ENCODE measurements at regions not wholly inside any gene's neighbourhood (a gene's known extent, or its start where the extent isn't known, plus 50 kb on each side); places are given as distances from the start of the nearest gene placed in this dataset.

GRCh38 chr14:46140445-46140844 lies 511.1 kb downstream of the RPL10L start:
- no peaks in the 10 kb centered on the region for H4K20me1 ChIP-seq (ENCODE audit: control insufficient read depth, extremely low read depth, insufficient read depth, low read length)
- H3K4me1 ChIP-seq (ENCODE audit: control insufficient read depth, extremely low read depth, insufficient read depth, low read length), result no peaks in the 10 kb centered on the region
- H3K27me3 ChIP-seq (ENCODE audit: control insufficient read depth, extremely low read depth, insufficient read depth, low read length), result no peaks in the 10 kb centered on the region
- DNase-seq (ENCODE audit: low read depth, low spot score) (no peak), FAIRE-seq (no peak)
- H3K4me3 ChIP-seq (ENCODE audit: control insufficient read depth in 2 of 3, extremely low read depth in 1 of 3, insufficient read depth in 2 of 3, low read depth in 1 of 3, low read length in 3 of 3), result no peak overlapping the region
- no peak overlapping the region for H3K9ac ChIP-seq (ENCODE audit: control insufficient read depth, extremely low read depth, insufficient read depth, low read length)
- H3K27ac ChIP-seq (ENCODE audit: control insufficient read depth, insufficient read depth, low read length), result no peak overlapping the region
- H3K9me3 ChIP-seq (ENCODE audit: control insufficient read depth, low read depth, low read length), result no peaks in the 10 kb centered on the region
- dilution Hi-C loops (cut with MboI; ENCODE audit: extremely low pct_ligation_motif_present, low sequenced_read_pairs), result no loop called here
- no peak for TF ChIP-seq EZH2 (IDR thresholded peaks at IDR 0.05; ENCODE audit: low read length)
- no peak for TF ChIP-seq CTCF (optimal IDR thresholded peaks at IDR 0.05 in 1 of 3, IDR thresholded peaks at IDR 0.05 in 1 of 3, conservative IDR thresholded peaks at IDR 0.05 in 1 of 3; ENCODE audit: extremely low read depth in 1 of 3, insufficient read depth in 2 of 3, low read length in 3 of 3)
- H2AFZ ChIP-seq (ENCODE audit: control insufficient read depth, low read length), result no peak overlapping the region
- no peaks in the 10 kb centered on the region for H3K79me2 ChIP-seq (ENCODE audit: control insufficient read depth, insufficient read depth, low read length)
- no peaks in the 10 kb centered on the region for H3K9me1 ChIP-seq (ENCODE audit: control insufficient read depth, extremely low read depth, insufficient read depth, low read length)
- H3K36me3 ChIP-seq (ENCODE audit: control insufficient read depth in 2 of 2, extremely low read depth in 1 of 2, insufficient read depth in 2 of 2, low read length in 2 of 2), result no peaks in the 10 kb centered on the region
- no peak overlapping the region for H3K4me2 ChIP-seq (ENCODE audit: control insufficient read depth, extremely low read depth, insufficient read depth, low read depth, low read length)

- no peak for FAIRE-seq
- H3K27me3 ChIP-seq (ENCODE audit: control insufficient read depth, extremely low read depth, insufficient read depth, low read length), result no peaks in the 10 kb centered on the region
- no peaks in the 10 kb centered on the region for H3K4me1 ChIP-seq (ENCODE audit: control insufficient read depth, extremely low read depth, insufficient read depth, low read length)
- H3K27ac ChIP-seq (ENCODE audit: control insufficient read depth, insufficient read depth, low read length), result no peak overlapping the region
- H3K4me2 ChIP-seq (ENCODE audit: control insufficient read depth, extremely low read depth, insufficient read depth, low read depth, low read length), result no peak overlapping the region
- no peaks in the 10 kb centered on the region for H4K20me1 ChIP-seq (ENCODE audit: control insufficient read depth, extremely low read depth, insufficient read depth, low read length)
- no peaks in the 10 kb centered on the region for H3K9me1 ChIP-seq (ENCODE audit: control insufficient read depth, extremely low read depth, insufficient read depth, low read length)
- no peak overlapping the region for H3K9ac ChIP-seq (ENCODE audit: control insufficient read depth, extremely low read depth, insufficient read depth, low read length)
- H3K9me3 ChIP-seq (ENCODE audit: control insufficient read depth, low read depth, low read length), result no peaks in the 10 kb centered on the region
- no peaks in the 10 kb centered on the region for H3K36me3 ChIP-seq (ENCODE audit: control insufficient read depth in 2 of 2, extremely low read depth in 1 of 2, insufficient read depth in 2 of 2, low read length in 2 of 2)
- no peak overlapping the region for H2AFZ ChIP-seq (ENCODE audit: control insufficient read depth, low read length)
- TF ChIP-seq EZH2 (IDR thresholded peaks at IDR 0.05; ENCODE audit: low read length) (no peak), CTCF (optimal IDR thresholded peaks at IDR 0.05 in 1 of 3, IDR thresholded peaks at IDR 0.05 in 1 of 3, conservative IDR thresholded peaks at IDR 0.05 in 1 of 3; ENCODE audit: extremely low read depth in 1 of 3, insufficient read depth in 2 of 3, low read length in 3 of 3) (no peak)
- no peak overlapping the region for H3K4me3 ChIP-seq (ENCODE audit: control insufficient read depth in 2 of 3, extremely low read depth in 1 of 3, insufficient read depth in 2 of 3, low read depth in 1 of 3, low read length in 3 of 3)
- no peaks in the 10 kb centered on the region for H3K79me2 ChIP-seq (ENCODE audit: control insufficient read depth, insufficient read depth, low read length)
- dilution Hi-C loops (cut with MboI; ENCODE audit: extremely low pct_ligation_motif_present, low sequenced_read_pairs), result no loop called here
- DNase-seq (ENCODE audit: low read depth, low spot score), result no peak
Measured at GRCh38 chr14:46139649-46140048, 511.9 kb downstream of the RPL10L start.
